Mesenchymal stem cell (in vitro differentiated cells and primary cell): ENCODE measurements at regions not wholly inside any gene's neighbourhood (a gene's known extent, or its start where the extent isn't known, plus 50 kb on each side); places are given as distances from the start of the nearest gene placed in this dataset.
A peak's percentile ranks its signal among the peaks of the same experiment; 100 is the strongest.

Source experiments
- DNase-seq: peaks from one replicate; pipeline ENCODE4 v3.0.0-alpha.2; 2013
- H2AFZ ChIP-seq: one replicate; pipeline ENCODE4 v1.6.1; 2013; ENCODE audit warnings: low read depth, mild to moderate bottlenecking, control low read depth, inconsistent platforms, low read length, moderate library complexity
- H2AK5ac ChIP-seq: 2 replicates; pipeline ENCODE4 v1.6.1; 2013; ENCODE audit warnings: low read length, moderate library complexity, mild to moderate bottlenecking, inconsistent platforms; ENCODE audit not compliant: severe bottlenecking
- H2BK120ac ChIP-seq: one replicate; pipeline ENCODE4 v1.6.1; 2013; ENCODE audit warnings: low read depth, mild to moderate bottlenecking, inconsistent platforms, low read length, moderate library complexity
- H2BK12ac ChIP-seq, 2 experiments: one replicate each; pipeline ENCODE4 v1.6.1; 2013; ENCODE audit warnings: inconsistent platforms in 2 of 2, low read length in 2 of 2, mild to moderate bottlenecking in 2 of 2, moderate library complexity in 2 of 2, control low read depth in 1 of 2
- H2BK15ac ChIP-seq: one replicate; pipeline ENCODE4 v1.6.1; 2013; ENCODE audit warnings: mild to moderate bottlenecking, low read depth, inconsistent platforms; ENCODE audit not compliant: poor library complexity, severe bottlenecking
- H2BK5ac ChIP-seq: 2 replicates; pipeline ENCODE4 v1.6.1; 2013; ENCODE audit warnings: low read depth, mild to moderate bottlenecking, low read length, control low read depth, inconsistent platforms; ENCODE audit not compliant: poor library complexity, severe bottlenecking
- H3K14ac ChIP-seq, 2 experiments: one replicate each; pipeline ENCODE4 v1.6.1; 2013; ENCODE audit warnings: inconsistent platforms in 2 of 2, low read length in 2 of 2, control low read depth in 1 of 2, mild to moderate bottlenecking in 1 of 2, moderate library complexity in 1 of 2
- H3K18ac ChIP-seq, 2 experiments: one replicate each; pipeline ENCODE4 v1.6.1; 2013; ENCODE audit warnings: inconsistent platforms in 2 of 2, low read length in 2 of 2, control low read depth in 1 of 2, low read depth in 1 of 2, mild to moderate bottlenecking in 1 of 2
- H3K23ac ChIP-seq, 2 experiments: one replicate each; pipeline ENCODE4 v1.6.1; 2013; ENCODE audit warnings: inconsistent platforms in 2 of 2, low read length in 2 of 2, mild to moderate bottlenecking in 2 of 2, moderate library complexity in 2 of 2, control low read depth in 1 of 2
- H3K27ac ChIP-seq: 2 replicates; pipeline ENCODE4 v1.5.1; 2013; ENCODE audit warnings: mild to moderate bottlenecking, moderate library complexity, low read length, control low read depth, inconsistent platforms; ENCODE audit not compliant: poor library complexity, severe bottlenecking
- H3K27me3 ChIP-seq, 2 experiments: 2 replicates each; pipeline versions ENCODE4 v1.6.1 to v1.7.0; 2013; ENCODE audit warnings: low read length in 2 of 2, mild to moderate bottlenecking in 2 of 2, moderate library complexity in 2 of 2, control low read depth in 1 of 2, inconsistent platforms in 1 of 2; ENCODE audit not compliant: control insufficient read depth in 1 of 2, insufficient read depth in 1 of 2
- H3K36me3 ChIP-seq, 2 experiments: 2 replicates each; pipeline versions ENCODE4 v1.6.1 to v1.7.0; 2013; ENCODE audit warnings: low read length in 2 of 2, control low read depth in 1 of 2, inconsistent platforms in 1 of 2, low read depth in 1 of 2, mild to moderate bottlenecking in 1 of 2; ENCODE audit not compliant: insufficient read depth in 2 of 2, control insufficient read depth in 1 of 2
- H3K4ac ChIP-seq, 2 experiments: one replicate each; pipeline ENCODE4 v1.6.1; 2013; ENCODE audit warnings: inconsistent platforms in 2 of 2, low read length in 2 of 2, mild to moderate bottlenecking in 2 of 2, moderate library complexity in 2 of 2, control low read depth in 1 of 2, low read depth in 1 of 2
- H3K4me1 ChIP-seq: 2 replicates; pipeline ENCODE4 v1.6.1; 2013; ENCODE audit warnings: low read depth, low read length, control low read depth; ENCODE audit not compliant: control insufficient read depth, insufficient read depth
- H3K4me2 ChIP-seq: 2 replicates; pipeline ENCODE4 v1.6.1; 2013; ENCODE audit warnings: low read length, mild to moderate bottlenecking, inconsistent platforms; ENCODE audit not compliant: poor library complexity, severe bottlenecking
- H3K4me3 ChIP-seq, 2 experiments: 2 replicates each; pipeline versions ENCODE4 v1.5.1 to v1.7.0; 2013; ENCODE audit warnings: low read length in 2 of 2, mild to moderate bottlenecking in 2 of 2, control low read depth in 1 of 2, low read depth in 1 of 2; ENCODE audit not compliant: insufficient read depth in 1 of 2
- H3K79me1 ChIP-seq: replicated peaks from 2 replicates; pipeline ENCODE4 v1.6.1; 2013; ENCODE audit warnings: mild to moderate bottlenecking, control low read depth, low read length, inconsistent platforms; ENCODE audit not compliant: poor library complexity, severe bottlenecking
- H3K9ac ChIP-seq: 2 replicates; pipeline ENCODE4 v1.7.0; 2013; ENCODE audit warnings: mild to moderate bottlenecking, low read length, moderate library complexity
- H3K9me3 ChIP-seq: 2 replicates; pipeline ENCODE4 v1.7.0; 2013; ENCODE audit warnings: mild to moderate bottlenecking, low read length; ENCODE audit not compliant: control insufficient read depth
- H4K8ac ChIP-seq: one replicate; pipeline ENCODE4 v1.6.1; 2013; ENCODE audit warnings: inconsistent platforms, mild to moderate bottlenecking, low read length, moderate library complexity
- H4K91ac ChIP-seq: one replicate; pipeline ENCODE4 v1.6.1; 2013; ENCODE audit warnings: mild to moderate bottlenecking, low read length, inconsistent platforms
- WGBS: methylation state at CpG from one replicate; pipeline ENCODE4 v1.1.7; 2013; ENCODE audit warnings: mixed read lengths; 5-methylcytosine and 5-hydroxymethylcytosine counted together

- peaks cover 2% of the 10 kb centered on the region for H3K4me1 ChIP-seq
- no peak overlapping the region for H3K27ac ChIP-seq
- no peak overlapping the region for H3K4ac ChIP-seq
- no peaks in the 10 kb centered on the region for H3K79me1 ChIP-seq
- peak; percentile 38 for DNase-seq
- H3K4me3 ChIP-seq = no peak overlapping the region
- no peak overlapping the region for H2BK12ac ChIP-seq
- H3K14ac ChIP-seq = no peak overlapping the region
- no peak overlapping the region for H2BK15ac ChIP-seq
- H3K9me3 ChIP-seq = no peaks in the 10 kb centered on the region
- no peak overlapping the region for H3K9ac ChIP-seq
- no peaks in the 10 kb centered on the region for H3K36me3 ChIP-seq
- H2AFZ ChIP-seq = no peak overlapping the region
- no peak overlapping the region for H3K23ac ChIP-seq
- no peak overlapping the region for H3K18ac ChIP-seq
- no peak overlapping the region for H3K4me2 ChIP-seq
- H2AK5ac ChIP-seq = no peak overlapping the region
- H4K91ac ChIP-seq = no peak overlapping the region
- 82% methylated on average over 2 of the region's 2 CpGs for WGBS
- no peak overlapping the region for H2BK120ac ChIP-seq
- H3K27me3 ChIP-seq = no peaks in the 10 kb centered on the region
- H2BK5ac ChIP-seq = no peak overlapping the region
- no peak overlapping the region for H4K8ac ChIP-seq
Measured at GRCh38 chr13:23963947-23964346, 66.6 kb upstream of the C1QTNF9B start.

GRCh38 chr13:23965346-23965745, 68.0 kb upstream of the C1QTNF9B start:
- Histone ChIP-seq H3K23ac (no peak overlapping the region), H3K4ac (no peak overlapping the region), H3K9me3 (no peaks in the 10 kb centered on the region), H3K4me2 (no peak overlapping the region), H3K9ac (no peak overlapping the region), H2AFZ (no peak overlapping the region), H3K36me3 (no peaks in the 10 kb centered on the region), H2AK5ac (no peak overlapping the region), H3K14ac (no peak overlapping the region), H3K27me3 (no peaks in the 10 kb centered on the region), H2BK120ac (no peak overlapping the region), H3K79me1 (no peaks in the 10 kb centered on the region), H2BK5ac (no peak overlapping the region), H3K4me1 (no peaks in the 10 kb centered on the region), H2BK12ac (no peak overlapping the region), H2BK15ac (no peak overlapping the region), H3K4me3 (no peak overlapping the region), H3K27ac (no peak overlapping the region), H4K8ac (no peak overlapping the region), H3K18ac (no peak overlapping the region), H4K91ac (no peak overlapping the region)
- no peak for DNase-seq
- 95% methylated on average over 5 of the region's 5 CpGs for WGBS

- Histone ChIP-seq H3K18ac (peak overlapping the region in 1 of 2 experiments; percentile 12), H3K4me3 (peak overlapping the region in 1 of 2 experiments; percentile 72), H3K14ac (no peak overlapping the region), H2BK5ac (no peak overlapping the region), H3K23ac (no peak overlapping the region), H2BK120ac (peak overlapping the region; percentile 49), H2AK5ac (no peak overlapping the region), H2AFZ (no peak overlapping the region), H2BK12ac (no peak overlapping the region), H3K9me3 (no peaks in the 10 kb centered on the region), H3K27ac (no peak overlapping the region), H3K4ac (peak overlapping the region in 1 of 2 experiments; percentile 58), H3K27me3 (no peaks in the 10 kb centered on the region), H4K8ac (peak overlapping the region; percentile 69), H3K79me1 (no peaks in the 10 kb centered on the region), H4K91ac (peak overlapping the region; percentile 27), H3K9ac (peak overlapping the region; percentile 71), H3K36me3 (no peaks in the 10 kb centered on the region), H2BK15ac (no peak overlapping the region), H3K4me2 (no peak overlapping the region), H3K4me1 (no peaks in the 10 kb centered on the region)
- WGBS = 96% methylated on average over 6 of the region's 6 CpGs
- DNase-seq = no peak
Measured at GRCh38 chr13:23966221-23966690, 69.0 kb upstream of the C1QTNF9B start.

- Histone ChIP-seq H3K27me3 (no peaks in the 10 kb centered on the region), H3K27ac (no peak overlapping the region), H3K79me1 (no peaks in the 10 kb centered on the region), H3K4me2 (no peak overlapping the region), H3K18ac (peak overlapping the region in 1 of 2 experiments; percentile 5), H3K4me3 (peak overlapping the region in 1 of 2 experiments; percentile 72), H2BK15ac (no peak overlapping the region), H2BK5ac (no peak overlapping the region), H4K8ac (peak overlapping the region; percentile 69), H3K4me1 (no peaks in the 10 kb centered on the region), H3K9me3 (no peaks in the 10 kb centered on the region), H3K14ac (no peak overlapping the region), H3K36me3 (no peaks in the 10 kb centered on the region), H2BK120ac (no peak overlapping the region), H3K9ac (peak overlapping the region; percentile 71), H2BK12ac (no peak overlapping the region), H3K23ac (no peak overlapping the region), H4K91ac (no peak overlapping the region), H2AFZ (no peak overlapping the region), H3K4ac (no peak overlapping the region), H2AK5ac (no peak overlapping the region)
- peak; percentile 58 for DNase-seq
- 86% methylated on average over 8 of the region's 11 CpGs for WGBS
Measured at GRCh38 chr13:23966691-23967615, 69.7 kb upstream of the C1QTNF9B start.
